ENCODE measurements at regions not wholly inside any gene's neighbourhood (a gene's known extent, or its start where the extent isn't known, plus 50 kb on each side); places are given as distances from the start of the nearest gene placed in this dataset.

- no peak for TF ChIP-seq ZNF687 (IDR thresholded peaks at IDR 0.05)
- no peak for TF ChIP-seq KDM1A (IDR thresholded peaks at IDR 0.05; ENCODE audit: borderline replicate concordance)
- no peak for TF ChIP-seq POLR2AphosphoS5 (IDR thresholded peaks at IDR 0.05; ENCODE audit: low read length)
- TF ChIP-seq RCOR1 (conservative IDR thresholded peaks at IDR 0.05; ENCODE audit: low read depth, low read length): no peak
- no peak for TF ChIP-seq MXI1 (IDR thresholded peaks at IDR 0.05; ENCODE audit: low read depth, low read length)
- no peak for TF ChIP-seq IKZF2 (IDR thresholded peaks at IDR 0.05)
- TF ChIP-seq, protein P1, sequence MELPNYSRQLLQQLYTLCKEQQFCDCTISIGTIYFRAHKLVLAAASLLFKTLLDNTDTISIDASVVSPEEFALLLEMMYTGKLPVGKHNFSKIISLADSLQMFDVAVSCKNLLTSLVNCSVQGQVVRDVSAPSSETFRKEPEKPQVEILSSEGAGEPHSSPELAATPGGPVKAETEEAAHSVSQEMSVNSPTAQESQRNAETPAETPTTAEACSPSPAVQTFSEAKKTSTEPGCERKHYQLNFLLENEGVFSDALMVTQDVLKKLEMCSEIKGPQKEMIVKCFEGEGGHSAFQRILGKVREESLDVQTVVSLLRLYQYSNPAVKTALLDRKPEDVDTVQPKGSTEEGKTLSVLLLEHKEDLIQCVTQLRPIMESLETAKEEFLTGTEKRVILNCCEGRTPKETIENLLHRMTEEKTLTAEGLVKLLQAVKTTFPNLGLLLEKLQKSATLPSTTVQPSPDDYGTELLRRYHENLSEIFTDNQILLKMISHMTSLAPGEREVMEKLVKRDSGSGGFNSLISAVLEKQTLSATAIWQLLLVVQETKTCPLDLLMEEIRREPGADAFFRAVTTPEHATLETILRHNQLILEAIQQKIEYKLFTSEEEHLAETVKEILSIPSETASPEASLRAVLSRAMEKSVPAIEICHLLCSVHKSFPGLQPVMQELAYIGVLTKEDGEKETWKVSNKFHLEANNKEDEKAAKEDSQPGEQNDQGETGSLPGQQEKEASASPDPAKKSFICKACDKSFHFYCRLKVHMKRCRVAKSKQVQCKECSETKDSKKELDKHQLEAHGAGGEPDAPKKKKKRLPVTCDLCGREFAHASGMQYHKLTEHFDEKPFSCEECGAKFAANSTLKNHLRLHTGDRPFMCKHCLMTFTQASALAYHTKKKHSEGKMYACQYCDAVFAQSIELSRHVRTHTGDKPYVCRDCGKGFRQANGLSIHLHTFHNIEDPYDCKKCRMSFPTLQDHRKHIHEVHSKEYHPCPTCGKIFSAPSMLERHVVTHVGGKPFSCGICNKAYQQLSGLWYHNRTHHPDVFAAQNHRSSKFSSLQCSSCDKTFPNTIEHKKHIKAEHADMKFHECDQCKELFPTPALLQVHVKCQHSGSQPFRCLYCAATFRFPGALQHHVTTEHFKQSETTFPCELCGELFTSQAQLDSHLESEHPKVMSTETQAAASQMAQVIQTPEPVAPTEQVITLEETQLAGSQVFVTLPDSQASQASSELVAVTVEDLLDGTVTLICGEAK (IDR thresholded peaks at IDR 0.05; ENCODE audit: borderline replicate concordance): no peak
- TF ChIP-seq TCF12 (IDR thresholded peaks at IDR 0.05; ENCODE audit: low read depth, low read length): no peak
- TF ChIP-seq ZNF592 (IDR thresholded peaks at IDR 0.05): no peak
These were observed 63.4 kb upstream of the LRP8 start (continued) for GRCh38 chr1:53391296-53391695.
